T-helper 1 cell (primary cell): ENCODE measurements at regions not wholly inside any gene's neighbourhood (a gene's known extent, or its start where the extent isn't known, plus 50 kb on each side); places are given as distances from the start of the nearest gene placed in this dataset.

Experiments
- DNase-seq, 5 donors: peaks; one replicate each; pipeline ENCODE4 v3.0.0-alpha.2; 2012 to 2020

GRCh38 chr1:234748713-234749112 lies 138.7 kb upstream of the IRF2BP2 start:
- DNase-seq: no peak

DNA sequence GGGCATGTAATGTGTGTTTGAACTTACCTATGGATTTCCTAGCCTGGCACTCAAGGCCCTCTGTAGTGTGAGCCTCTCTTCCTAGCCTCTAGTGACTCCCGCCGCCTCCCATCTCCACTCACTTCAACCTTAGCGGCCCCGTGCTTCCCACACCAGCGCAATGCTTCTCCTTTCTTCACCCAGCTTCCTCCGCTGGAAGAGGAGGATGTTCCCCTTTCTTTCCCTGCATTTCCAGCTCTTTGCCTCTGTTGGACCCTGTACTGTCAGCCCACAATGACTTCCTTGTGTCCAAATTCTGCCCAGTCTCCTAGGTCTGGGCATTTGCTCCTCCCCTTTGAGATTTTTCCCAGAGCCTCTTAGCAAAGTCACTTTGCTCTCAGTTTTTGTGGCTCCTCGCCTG lies 138.1 kb upstream of the IRF2BP2 start:
- no peak for DNase-seq

- no peak for DNase-seq
These were observed 136.8 kb upstream of the IRF2BP2 start for GRCh38 chr1:234746798-234747196.

DNA sequence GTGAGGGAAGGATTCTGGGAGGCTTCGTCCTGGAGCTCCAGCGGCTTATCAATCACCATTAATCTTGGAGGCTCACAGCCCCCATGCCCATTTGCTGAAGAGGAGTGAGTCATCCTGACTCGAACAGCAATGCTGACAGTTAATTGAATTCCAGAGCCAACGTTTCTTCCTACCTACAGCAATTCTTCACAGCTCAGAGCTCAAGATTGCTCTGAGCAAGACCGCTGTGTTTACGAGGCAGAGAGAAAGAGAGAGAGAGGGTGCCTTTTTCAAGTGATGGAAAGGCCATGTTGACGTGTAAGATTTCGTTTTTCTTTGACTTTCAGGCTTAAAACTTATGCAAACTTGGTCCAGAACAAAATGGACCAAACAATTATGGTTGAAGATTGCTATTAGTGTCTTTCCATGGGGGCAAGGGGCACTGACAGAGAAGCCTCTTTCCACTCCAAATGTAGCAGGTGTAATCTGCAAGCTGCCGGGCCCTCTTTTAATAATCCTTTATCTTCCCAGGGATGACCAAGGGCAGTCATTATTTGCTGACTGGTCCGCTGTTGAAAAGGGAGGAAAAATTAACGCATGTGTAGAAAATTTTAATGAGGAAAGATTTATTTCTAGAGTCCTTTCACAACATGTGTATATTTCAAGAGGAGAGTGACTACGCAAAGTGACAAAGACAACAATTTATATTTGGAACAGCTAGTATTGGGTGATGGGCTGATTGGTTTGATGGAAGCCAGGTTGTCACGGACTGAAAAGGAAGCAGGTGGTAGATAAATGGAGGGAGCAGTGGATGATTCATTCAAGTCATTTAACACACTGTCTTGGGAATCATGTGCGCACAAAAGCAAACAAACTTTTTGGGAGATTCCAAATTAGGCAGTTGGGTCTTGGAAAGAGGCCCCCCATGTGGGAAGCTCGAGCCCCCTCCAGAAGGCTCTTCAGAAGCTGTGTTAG lies 136.1 kb upstream of the IRF2BP2 start:
- no peak for DNase-seq

DNA sequence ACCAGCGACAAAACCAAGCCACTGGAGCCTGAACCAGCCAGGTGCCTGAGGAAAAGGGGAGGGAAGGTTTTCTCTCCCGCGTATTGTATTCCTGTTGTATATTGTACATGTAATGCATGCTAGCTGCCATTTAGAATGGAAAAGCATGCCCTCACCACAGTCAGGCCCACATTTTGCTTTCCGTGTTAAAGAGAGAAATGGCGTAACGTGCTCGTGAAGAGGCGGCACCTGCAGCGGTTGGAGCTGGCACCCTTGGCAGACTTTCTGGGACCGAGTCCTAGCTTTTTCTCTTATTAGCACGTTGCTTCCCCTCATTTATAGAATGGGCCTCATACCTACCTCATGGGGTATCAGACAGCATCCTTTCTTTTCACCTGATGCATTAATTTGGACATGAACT lies 135.3 kb upstream of the IRF2BP2 start:
- DNase-seq: no peak

- no peak for DNase-seq
These were observed 134.0 kb upstream of the IRF2BP2 start for GRCh38 chr1:234743791-234744611.

DNA sequence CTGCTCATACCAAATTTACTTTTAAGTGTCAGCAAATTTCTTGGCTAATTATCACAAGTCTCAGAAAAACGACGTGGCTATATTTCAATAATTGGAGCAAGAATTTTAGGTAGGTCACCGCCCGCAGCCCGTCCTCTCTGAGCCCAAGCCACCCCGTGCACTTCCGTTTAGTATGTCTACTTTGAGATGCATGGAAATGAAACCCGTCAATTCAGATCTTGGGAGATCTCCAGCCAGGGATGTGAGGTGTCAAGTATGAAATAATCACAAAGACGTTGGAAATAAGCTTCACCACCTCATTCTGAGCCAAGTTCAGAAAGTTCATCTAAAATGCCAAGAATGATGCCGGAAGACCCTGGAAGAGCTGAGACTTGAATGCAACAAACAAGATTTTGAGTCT lies 132.6 kb upstream of the IRF2BP2 start:
- no peak for DNase-seq

GRCh38 chr1:234737967-234738314 lies 128.0 kb upstream of the IRF2BP2 start:
- DNase-seq: no peak

GRCh38 chr1:234735916-234736315 lies 125.9 kb upstream of the IRF2BP2 start:
- DNase-seq: no peak

DNA sequence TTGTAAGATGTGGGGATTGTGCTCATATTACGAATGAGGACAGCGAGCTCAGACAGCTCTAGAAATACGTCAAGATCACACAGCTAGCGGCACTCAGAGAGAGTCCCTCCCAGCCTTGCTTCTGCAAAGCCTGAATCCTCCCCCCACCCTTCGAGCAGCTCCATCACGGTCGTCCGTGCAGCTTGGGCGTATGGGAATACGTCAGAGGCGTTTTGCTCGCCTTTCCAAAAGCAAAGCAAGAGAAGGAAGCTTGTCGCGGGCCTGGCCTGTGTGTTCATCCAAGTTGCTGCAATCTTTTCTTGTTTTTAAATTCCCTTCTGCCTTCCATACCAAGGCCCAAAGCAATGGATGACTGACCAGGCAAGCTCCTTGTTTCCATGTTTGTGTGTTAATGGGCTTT lies 125.5 kb upstream of the IRF2BP2 start:
- DNase-seq: no peak

DNA sequence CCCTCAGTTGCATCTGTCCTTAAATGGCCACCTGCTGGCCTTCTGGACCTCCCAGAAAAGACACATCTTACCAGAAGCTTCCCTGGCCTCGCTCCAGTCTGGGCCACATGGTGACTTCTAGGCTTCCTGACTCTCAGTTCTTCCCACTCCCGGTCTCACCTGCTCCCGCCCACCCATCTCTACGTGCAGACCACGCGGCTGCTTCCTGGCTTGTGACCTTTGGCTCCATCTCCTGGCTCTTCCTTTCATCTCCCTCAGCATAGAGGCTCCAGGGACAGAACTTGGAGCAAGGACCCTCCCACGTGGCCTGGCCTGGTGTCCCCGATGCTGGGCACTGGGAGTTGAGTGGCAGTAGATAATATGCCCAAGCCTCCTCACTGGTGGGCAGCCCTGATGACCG lies 124.9 kb upstream of the IRF2BP2 start:
- no peak for DNase-seq

GRCh38 chr1:234734412-234734835 lies 124.4 kb upstream of the IRF2BP2 start:
- DNase-seq: no peak

GRCh38 chr1:234733427-234733826 lies 123.4 kb upstream of the IRF2BP2 start:
- DNase-seq: no peak

- DNase-seq: no peak
These were observed 122.9 kb upstream of the IRF2BP2 start for GRCh38 chr1:234732671-234733390.

DNA sequence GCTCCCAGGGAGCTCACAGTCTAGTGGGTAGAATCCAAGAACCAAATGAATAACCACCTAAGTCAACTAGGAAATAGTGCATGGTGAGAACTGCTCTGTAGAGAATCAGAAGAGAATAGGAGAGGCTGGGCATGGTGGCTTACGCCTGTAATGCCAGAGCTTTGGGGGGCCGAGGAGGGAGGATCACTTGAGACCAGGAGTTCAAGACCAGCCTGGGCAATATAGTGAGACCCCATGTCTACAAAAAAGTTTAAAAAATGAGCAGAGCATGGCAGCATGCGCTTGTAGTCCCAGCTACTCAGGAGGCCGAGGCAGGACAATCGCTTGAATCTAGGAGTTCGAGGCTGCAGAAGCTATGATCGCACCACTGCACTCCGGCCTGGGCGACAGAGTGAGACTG lies 122.3 kb upstream of the IRF2BP2 start:
- no peak for DNase-seq

- no peak for DNase-seq
These were observed 121.6 kb upstream of the IRF2BP2 start for GRCh38 chr1:234731569-234732085.

GRCh38 chr1:234730770-234731568 lies 121.0 kb upstream of the IRF2BP2 start:
- DNase-seq: peak in 3 of 5 donors; percentile 31 to 89 (median 33)

DNA sequence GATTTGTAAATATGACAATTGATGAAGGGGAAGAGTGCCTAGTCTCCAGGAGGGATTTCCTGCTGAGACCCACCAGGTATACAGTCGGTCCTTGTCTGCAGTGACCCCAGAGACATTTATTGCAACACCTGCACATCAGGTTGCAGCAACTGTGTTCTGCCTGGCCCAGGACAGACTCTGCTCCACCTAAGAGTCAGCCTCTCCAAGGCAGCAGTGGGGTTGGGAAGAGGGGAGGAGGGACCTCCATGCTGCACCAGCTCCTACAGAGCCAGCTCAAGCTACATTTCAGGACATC lies 120.4 kb upstream of the IRF2BP2 start:
- DNase-seq: no peak

DNA sequence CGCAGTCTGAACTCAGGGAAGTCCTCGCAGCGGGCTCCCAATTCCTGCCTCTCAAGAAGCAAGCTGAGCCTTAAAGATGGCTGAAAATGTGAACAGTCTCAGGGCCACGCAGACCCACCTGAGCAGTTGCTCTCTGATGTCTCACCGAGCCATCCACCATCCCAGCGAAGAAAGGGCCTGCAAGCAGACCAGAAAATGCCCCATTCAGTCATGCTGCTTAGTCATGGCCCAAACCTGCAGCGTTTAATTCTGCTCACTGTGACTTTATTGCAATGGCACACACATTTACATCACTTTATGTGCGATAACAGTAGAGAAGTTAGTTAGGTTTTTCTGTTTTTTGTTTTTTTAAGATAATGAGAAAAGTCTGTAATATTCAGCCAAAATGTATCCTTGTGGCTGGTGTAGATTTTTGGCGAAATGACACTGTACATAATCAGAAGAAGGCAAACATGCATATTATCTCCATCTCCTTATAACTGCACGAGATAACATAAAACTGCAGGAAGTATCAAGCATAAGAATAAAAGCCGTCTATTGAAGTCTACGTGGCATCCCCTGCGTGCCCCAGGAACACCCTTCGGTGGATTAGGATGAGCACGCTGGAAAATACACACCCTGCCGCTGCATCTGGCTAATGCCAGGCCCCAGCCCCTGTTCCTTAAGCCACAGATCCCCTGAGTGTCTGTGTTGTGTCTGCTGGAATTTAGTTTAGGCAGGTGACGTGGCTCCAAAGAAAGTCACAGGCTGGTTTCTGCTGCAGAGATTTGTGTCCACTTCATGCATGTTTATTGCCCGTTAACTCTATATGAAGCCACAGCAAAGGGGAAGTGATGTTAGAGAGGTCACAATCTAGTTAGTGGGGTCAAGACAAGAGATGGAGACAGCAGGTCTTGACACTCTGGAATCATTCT lies 119.8 kb upstream of the IRF2BP2 start:
- DNase-seq: no peak

DNA sequence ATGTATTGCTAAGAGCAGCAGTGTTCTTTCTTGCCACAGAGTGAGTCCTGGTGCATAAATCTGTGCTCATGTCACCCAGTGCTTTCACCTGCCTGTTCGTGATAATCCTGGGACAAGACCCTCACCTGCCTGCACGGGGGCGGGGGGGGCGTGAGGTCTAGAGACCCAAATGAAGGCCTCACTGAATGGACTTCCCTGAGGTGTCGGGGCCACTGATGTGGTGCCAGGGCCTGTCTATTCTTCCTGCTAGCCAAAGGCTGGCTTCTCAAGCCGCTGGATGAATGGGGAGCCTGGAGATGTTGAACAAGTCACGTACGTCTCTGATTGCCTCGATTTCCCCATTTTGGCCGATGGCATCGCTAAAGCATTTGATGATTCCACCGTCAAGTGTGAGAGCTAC lies 118.8 kb upstream of the IRF2BP2 start:
- no peak for DNase-seq
